ENCODE measurements at regions not wholly inside any gene's neighbourhood (a gene's known extent, or its start where the extent isn't known, plus 50 kb on each side); places are given as distances from the start of the nearest gene placed in this dataset.

GRCh38 chr14:58865514-58866281 lies 227.9 kb downstream of the DACT1 start:
- intact Hi-C loops (cut with DNase I): no loop called here
- DNase-seq (ENCODE audit: low spot score): no peak

- intact Hi-C loops (cut with DNase I): no loop called here
- DNase-seq (ENCODE audit: low spot score): no peak
These were observed 228.6 kb downstream of the DACT1 start for GRCh38 chr14:58866391-58866790.

GRCh38 chr14:58870961-58871360 lies 233.2 kb downstream of the DACT1 start:
- DNase-seq (ENCODE audit: low spot score): no peak
- intact Hi-C loops (cut with DNase I): no loop called here

GRCh38 chr14:58871573-58871972 lies 233.8 kb downstream of the DACT1 start:
- intact Hi-C loops (cut with DNase I): no loop called here
- no peak for DNase-seq (ENCODE audit: low spot score)

GRCh38 chr14:58872061-58872460 lies 234.3 kb downstream of the DACT1 start:
- no peak for DNase-seq (ENCODE audit: low spot score)
- intact Hi-C loops (cut with DNase I): no loop called here

- no peak for DNase-seq (ENCODE audit: low spot score)
- intact Hi-C loops (cut with DNase I): no loop called here
These were observed 235.6 kb downstream of the DACT1 start for GRCh38 chr14:58873228-58873953.

DNA sequence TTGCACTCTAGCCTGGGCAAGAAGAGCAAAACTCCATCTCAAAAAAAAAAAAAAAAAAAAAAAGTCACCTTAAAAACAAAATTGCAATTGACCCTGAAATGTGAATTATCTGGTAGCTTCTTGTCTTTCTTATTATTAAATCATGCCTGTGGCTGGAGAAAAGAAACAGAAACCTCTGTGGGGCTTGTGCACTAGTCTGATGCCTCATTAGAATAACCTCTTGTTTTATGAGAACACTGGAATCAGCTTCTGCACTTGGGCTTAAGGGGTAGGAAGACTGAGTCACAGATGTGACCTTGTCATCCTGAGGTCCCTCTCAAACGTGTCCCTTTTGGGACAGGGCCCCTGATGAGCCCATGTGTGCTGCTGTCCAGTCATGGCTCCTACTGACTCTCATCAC lies 237.9 kb downstream of the DACT1 start:
- intact Hi-C loops (cut with DNase I): no loop called here

GRCh38 chr14:58876608-58877007 lies 238.8 kb downstream of the DACT1 start:
- intact Hi-C loops (cut with DNase I): no loop called here
- no peak for DNase-seq (ENCODE audit: low spot score)

More for the DNA sequence above, 237.9 kb downstream of the DACT1 start:
- no peak for DNase-seq (ENCODE audit: low spot score)

- intact Hi-C loops (cut with DNase I): no loop called here
- DNase-seq (ENCODE audit: low spot score): no peak
These were observed 240.8 kb downstream of the DACT1 start for GRCh38 chr14:58878439-58879139.

DNA sequence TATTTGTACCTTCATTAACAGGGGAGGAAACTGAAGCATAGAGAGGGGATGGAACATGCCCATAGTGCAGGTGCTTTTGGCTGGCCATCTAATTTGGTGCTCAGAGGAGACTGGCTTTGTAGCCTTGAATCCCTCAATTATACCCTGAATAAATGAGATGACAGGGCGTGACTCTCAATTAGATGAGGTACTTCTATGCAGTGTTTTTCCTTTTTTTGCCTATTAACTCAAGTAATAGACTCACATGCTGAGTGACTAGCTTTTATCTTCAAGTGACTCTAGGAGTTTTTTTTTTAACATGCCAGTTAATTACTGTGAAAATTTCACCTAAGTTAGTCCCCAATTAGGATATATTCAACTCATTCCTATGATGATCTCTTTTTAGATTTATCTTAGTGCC lies 243.7 kb downstream of the DACT1 start:
- intact Hi-C loops (cut with DNase I): no loop called here

DNA sequence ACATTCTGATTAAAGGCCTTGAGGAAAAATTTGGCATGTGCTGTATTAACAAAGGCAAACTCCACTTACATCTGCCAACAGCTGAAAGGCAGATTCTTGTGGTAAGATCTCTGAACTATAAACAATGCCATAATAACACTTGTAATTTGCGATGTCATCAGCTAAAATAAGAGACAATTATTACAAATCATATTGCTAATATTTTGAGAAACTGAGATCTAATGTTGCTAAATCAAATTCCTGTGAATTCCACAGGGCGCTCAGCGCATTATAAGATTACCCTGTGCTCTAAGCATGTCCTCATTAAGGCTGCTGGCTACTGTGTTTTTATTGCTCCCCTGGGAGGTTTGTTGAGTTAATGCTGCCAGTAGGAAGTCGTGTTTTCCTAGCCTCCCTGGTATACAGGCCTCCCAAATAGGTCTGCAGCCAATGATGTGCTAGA lies 244.8 kb downstream of the DACT1 start:
- DNase-seq (ENCODE audit: low spot score): no peak
- intact Hi-C loops (cut with DNase I): no loop called here

More for the DNA sequence above, 243.7 kb downstream of the DACT1 start:
- DNase-seq (ENCODE audit: low spot score): no peak

DNA sequence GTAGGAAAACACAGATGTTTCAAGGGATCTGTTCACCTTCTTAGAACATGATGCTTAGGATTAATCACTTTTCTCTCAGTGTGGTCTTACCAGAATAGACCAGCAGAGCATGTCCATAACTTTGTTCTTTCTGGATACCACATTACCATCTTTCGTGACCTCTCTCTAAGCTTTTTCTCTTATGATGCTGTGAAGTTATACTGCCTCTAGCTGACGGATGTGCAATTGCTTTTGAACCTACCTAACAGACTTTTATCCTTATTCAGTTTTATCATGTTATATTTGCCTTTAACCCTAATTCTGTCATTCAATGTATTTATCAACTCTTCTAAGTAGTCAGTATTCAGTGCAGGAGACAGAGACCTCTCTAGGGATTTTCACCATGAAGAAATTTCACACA lies 246.7 kb downstream of the DACT1 start:
- intact Hi-C loops (cut with DNase I): no loop called here
- no peak for DNase-seq (ENCODE audit: low spot score)

DNA sequence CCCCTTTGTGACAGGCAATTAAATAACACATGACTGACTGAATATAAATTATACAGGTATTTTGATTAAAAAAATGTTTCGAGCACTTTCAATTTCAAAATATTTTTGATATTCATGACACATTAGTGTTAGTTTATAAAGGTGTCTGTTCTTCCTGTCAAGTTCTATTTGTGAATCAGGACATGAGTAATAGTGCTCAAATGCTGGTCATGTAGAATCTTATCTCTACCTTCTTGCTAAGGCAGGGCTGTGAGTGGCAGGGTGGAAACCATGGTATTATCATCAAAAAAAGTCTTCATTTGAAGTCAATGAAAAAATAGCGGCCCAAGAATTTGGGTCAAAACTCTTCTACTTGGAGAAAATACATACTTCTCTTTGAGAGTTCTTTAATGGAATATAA lies 250.2 kb downstream of the DACT1 start:
- no peak for DNase-seq (ENCODE audit: low spot score)
- intact Hi-C loops (cut with DNase I): no loop called here

DNA sequence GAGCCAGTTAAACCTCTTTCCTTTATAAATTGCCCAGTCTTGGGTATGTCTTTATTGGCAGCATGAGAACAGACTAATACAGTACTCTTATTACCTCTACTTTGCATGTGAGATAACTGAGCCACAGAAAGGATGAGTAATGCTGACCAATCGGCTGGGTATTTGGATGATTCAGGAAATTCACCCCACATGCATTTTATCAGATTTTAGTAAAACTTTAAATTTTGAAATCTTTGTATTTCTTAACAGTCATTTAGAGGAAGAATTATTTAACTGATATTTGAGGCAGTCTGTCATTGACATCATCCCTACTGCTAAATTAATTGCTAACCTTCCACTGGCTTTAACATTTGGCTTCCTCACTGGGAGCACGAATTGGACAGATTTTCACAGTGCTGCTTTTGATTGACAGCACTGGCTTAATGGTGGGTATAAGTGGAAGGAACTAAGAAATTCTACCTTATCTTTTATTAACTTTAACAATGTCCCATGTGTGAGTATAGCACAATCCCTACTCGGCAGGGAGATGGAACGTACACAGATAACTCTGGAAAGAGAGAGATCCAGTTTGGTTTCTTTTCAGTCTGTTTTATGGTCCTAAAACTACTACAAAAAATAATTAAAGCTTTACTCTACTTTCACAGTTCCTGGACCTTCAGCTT lies 261.0 kb downstream of the DACT1 start:
- intact Hi-C loops (cut with DNase I): no loop called here
- no peak for DNase-seq (ENCODE audit: low spot score)

- intact Hi-C loops (cut with DNase I): no loop called here
- no peak for DNase-seq (ENCODE audit: low spot score)
These were observed 261.6 kb downstream of the DACT1 start for GRCh38 chr14:58899317-58899713.

DNA sequence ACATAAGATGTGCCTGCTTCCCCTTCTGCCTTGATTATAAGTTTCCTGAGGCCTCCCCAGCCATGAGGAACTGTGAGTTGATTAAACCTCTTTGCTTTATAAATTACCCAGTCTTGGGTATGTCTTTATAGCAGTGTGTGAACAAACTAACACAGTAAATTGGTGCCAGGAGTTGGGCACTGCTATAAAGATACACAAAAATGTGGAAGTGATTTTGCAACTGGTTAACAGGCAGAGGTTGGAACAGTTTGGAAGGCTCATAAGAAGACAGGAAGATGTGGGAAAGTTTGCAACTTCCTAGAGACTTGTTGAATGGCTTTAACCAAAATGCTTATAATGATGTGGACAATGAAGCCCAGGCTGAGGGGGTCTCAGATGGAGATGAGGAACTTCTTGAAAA lies 264.1 kb downstream of the DACT1 start:
- DNase-seq (ENCODE audit: low spot score): no peak
- intact Hi-C loops (cut with DNase I): no loop called here

DNA sequence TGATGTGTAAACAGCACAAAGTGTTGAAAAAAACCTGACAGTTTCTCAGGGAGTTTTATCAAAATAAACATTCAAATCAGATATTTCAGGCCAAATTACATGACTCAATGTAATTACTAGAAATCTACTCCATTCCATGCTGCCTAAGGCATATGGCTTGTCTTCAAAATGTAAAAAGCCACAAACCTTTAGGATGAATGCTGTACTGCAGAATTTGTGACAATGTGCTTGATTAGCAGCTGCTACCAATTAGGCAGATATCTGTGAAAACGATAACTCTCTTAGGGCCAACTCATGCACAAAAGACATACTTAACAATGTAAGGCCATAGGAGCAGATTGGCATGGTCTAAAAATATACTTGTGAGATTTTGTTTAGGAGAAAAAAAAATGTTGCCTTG lies 267.0 kb downstream of the DACT1 start:
- intact Hi-C loops (cut with DNase I): no loop called here
- DNase-seq (ENCODE audit: low spot score): no peak

DNA sequence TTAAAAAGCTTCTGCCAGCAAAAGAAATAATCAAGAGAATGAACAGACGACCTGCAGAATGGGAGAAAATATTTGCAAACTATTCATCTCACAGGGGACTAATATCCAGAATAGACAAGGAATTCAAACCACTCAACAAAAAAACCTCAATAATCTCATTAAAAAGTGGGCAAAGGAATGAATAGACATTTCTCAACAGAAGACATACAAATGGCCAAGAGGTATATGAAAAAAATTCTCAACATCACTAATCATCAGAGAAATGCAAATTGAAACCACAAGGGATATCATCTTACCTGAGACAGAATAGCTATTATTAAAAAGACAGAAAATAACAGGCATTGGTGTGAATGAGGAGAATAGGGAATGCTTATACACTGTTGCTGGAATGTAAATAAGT lies 270.0 kb downstream of the DACT1 start:
- intact Hi-C loops (cut with DNase I): no loop called here
- no peak for DNase-seq (ENCODE audit: low spot score)

DNA sequence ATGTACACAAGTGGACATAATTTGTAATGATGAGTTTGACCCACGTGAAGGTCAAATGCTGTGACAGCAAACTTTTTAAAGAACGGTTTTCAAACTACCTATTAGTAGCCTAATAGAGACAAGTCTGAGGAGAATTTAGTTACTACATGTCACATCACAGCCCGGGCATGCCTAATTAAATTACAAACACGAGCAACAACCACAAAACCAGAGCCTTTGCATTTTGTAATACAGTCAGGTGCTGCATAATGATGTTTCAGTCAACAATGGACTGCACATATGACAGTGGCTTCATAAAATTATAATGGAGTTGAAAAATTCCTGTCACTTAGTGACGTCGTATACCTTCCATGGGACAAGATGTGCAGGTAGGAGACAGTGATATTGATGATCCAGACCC lies 274.5 kb downstream of the DACT1 start:
- no peak for DNase-seq (ENCODE audit: low spot score)
- intact Hi-C loops (cut with DNase I): no loop called here

- DNase-seq (ENCODE audit: low spot score): no peak
- intact Hi-C loops (cut with DNase I): no loop called here
These were observed 275.2 kb downstream of the DACT1 start for GRCh38 chr14:58912799-58913432.

Data from cardiac septum (tissue), 1 donor.